ENCODE measurements at regions not wholly inside any gene's neighbourhood (a gene's known extent, or its start where the extent isn't known, plus 50 kb on each side); places are given as distances from the start of the nearest gene placed in this dataset.
A peak's percentile ranks its signal among the peaks of the same experiment; 100 is the strongest.

DNA sequence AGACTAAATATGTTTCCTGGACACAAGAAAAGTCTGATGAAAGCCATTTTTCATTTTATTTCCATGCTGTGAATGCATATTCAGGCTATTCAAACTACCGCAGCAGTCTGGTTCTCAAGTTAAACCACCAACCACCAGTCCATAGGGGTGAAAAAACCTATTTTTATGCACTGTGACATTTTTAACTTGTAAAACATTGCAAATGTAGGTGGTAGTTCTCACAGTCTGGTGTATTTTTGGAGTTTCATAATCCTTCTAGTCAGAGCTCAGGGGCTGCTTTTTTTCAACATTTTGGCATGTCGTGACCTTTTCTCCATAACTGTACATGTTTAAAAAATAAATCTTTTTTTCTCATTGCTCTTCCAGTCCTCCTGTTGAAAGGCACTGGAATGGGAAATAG is 907.6 kb upstream of the ADGRL2 start:
- no peak overlapping the region for H3K27ac Mint-ChIP-seq
- no peaks in the 10 kb centered on the region for H3K4me1 ChIP-seq (ENCODE audit: control insufficient read depth in 1 of 2, insufficient read depth in 2 of 2, low read length in 2 of 2)
- peaks cover 0 to 2% (median 0%) of the 10 kb centered on the region in 3 donors for H3K27me3 Mint-ChIP-seq (ENCODE audit: low read depth in 3 of 3)
- H3K79me2 ChIP-seq (ENCODE audit: insufficient read depth, low read length) = no peaks in the 10 kb centered on the region
- H4K20me1 ChIP-seq (ENCODE audit: insufficient read depth, low read length) = no peaks in the 10 kb centered on the region
- H3K36me3 Mint-ChIP-seq = no peaks in the 10 kb centered on the region
- H3K4me3 ChIP-seq (replicated peaks in 1 of 3; ENCODE audit: low read depth in 2 of 3, low read length in 3 of 3) = no peak overlapping the region
- H3K9ac ChIP-seq (ENCODE audit: insufficient read depth, low read length, poor library complexity, severe bottlenecking) = no peak overlapping the region
- no peak for DNase-seq
- H3K4me3 Mint-ChIP-seq = no peak overlapping the region
- H3K4me1 Mint-ChIP-seq = peaks cover 8% of the 10 kb centered on the region
- H2AFZ ChIP-seq (ENCODE audit: insufficient read depth, low read depth, low read length, poor library complexity, severe bottlenecking) = no peak overlapping the region
- H3K9me3 ChIP-seq (replicated peaks in 1 of 2; ENCODE audit: control insufficient read depth in 1 of 2, insufficient read depth in 1 of 2, low read length in 2 of 2) = no peaks in the 10 kb centered on the region
- H3K4me2 ChIP-seq (replicated peaks; ENCODE audit: extremely low read depth, low read length, poor library complexity, severe bottlenecking) = no peak overlapping the region
- H3K27ac ChIP-seq (ENCODE audit: low read depth in 1 of 2, low read length in 2 of 2) = no peak overlapping the region
- intact Hi-C loops (cut with micrococcal nuclease) = no loop called here
- no CpG with 5 or more reads among the region's 2 CpGs for WGBS (ENCODE audit: insufficient coverage)
- no peaks in the 10 kb centered on the region for H3K36me3 ChIP-seq (replicated peaks in 1 of 2; ENCODE audit: control insufficient read depth in 1 of 2, insufficient read depth in 2 of 2, low read length in 2 of 2)
- no peaks in the 10 kb centered on the region for H3K27me3 ChIP-seq (ENCODE audit: control insufficient read depth in 2 of 2, insufficient read depth in 2 of 2, low read length in 2 of 2)
- H3K9me3 Mint-ChIP-seq = peaks cover 0 to 2% (median 0%) of the 10 kb centered on the region in 7 donors
- TF ChIP-seq, protein P1, sequence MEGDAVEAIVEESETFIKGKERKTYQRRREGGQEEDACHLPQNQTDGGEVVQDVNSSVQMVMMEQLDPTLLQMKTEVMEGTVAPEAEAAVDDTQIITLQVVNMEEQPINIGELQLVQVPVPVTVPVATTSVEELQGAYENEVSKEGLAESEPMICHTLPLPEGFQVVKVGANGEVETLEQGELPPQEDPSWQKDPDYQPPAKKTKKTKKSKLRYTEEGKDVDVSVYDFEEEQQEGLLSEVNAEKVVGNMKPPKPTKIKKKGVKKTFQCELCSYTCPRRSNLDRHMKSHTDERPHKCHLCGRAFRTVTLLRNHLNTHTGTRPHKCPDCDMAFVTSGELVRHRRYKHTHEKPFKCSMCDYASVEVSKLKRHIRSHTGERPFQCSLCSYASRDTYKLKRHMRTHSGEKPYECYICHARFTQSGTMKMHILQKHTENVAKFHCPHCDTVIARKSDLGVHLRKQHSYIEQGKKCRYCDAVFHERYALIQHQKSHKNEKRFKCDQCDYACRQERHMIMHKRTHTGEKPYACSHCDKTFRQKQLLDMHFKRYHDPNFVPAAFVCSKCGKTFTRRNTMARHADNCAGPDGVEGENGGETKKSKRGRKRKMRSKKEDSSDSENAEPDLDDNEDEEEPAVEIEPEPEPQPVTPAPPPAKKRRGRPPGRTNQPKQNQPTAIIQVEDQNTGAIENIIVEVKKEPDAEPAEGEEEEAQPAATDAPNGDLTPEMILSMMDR (IDR thresholded peaks at IDR 0.05) = no peak

DNA sequence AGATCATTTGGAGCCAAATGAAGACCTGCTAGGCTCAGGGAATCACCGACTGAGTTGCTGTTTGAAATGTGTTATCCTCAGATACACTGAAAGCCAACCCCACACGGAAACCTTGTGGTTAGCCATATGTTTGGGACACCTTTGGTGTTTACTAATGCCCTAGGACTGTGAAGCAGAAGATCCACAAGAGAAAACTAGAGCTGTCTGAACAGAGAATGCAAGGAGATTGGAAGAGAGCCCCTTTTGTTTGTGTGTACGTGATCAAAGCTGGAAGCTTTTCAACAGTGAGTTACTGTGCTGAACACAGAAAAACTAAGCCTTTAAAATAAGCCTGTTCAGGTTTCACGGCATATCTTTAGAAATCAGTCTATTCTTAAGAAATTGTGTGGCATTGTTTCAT is 908.2 kb upstream of the ADGRL2 start:
- Mint-ChIP-seq H3K4me3 (peak overlapping the region in 1 of 2 donors; percentile 1), H3K27ac (no peak overlapping the region), H3K27me3 (ENCODE audit: low read depth in 3 of 3) (no peaks in the 10 kb centered on the region), H3K36me3 (no peaks in the 10 kb centered on the region), H3K4me1 (peaks cover 8% of the 10 kb centered on the region), H3K9me3 (peaks cover 0 to under 1% (median 0%) of the 10 kb centered on the region in 7 donors)
- intact Hi-C loops (cut with micrococcal nuclease) = no loop called here
- Histone ChIP-seq H3K79me2 (ENCODE audit: insufficient read depth, low read length) (no peaks in the 10 kb centered on the region), H3K4me1 (ENCODE audit: control insufficient read depth in 1 of 2, insufficient read depth in 2 of 2, low read length in 2 of 2) (no peaks in the 10 kb centered on the region), H3K36me3 (replicated peaks in 1 of 2; ENCODE audit: control insufficient read depth in 1 of 2, insufficient read depth in 2 of 2, low read length in 2 of 2) (no peaks in the 10 kb centered on the region), H4K20me1 (ENCODE audit: insufficient read depth, low read length) (no peaks in the 10 kb centered on the region), H2AFZ (ENCODE audit: insufficient read depth, low read depth, low read length, poor library complexity, severe bottlenecking) (no peak overlapping the region), H3K4me3 (replicated peaks in 1 of 3; ENCODE audit: low read depth in 2 of 3, low read length in 3 of 3) (no peak overlapping the region), H3K27me3 (ENCODE audit: control insufficient read depth in 2 of 2, insufficient read depth in 2 of 2, low read length in 2 of 2) (no peaks in the 10 kb centered on the region), H3K9me3 (replicated peaks in 1 of 2; ENCODE audit: control insufficient read depth in 1 of 2, insufficient read depth in 1 of 2, low read length in 2 of 2) (no peaks in the 10 kb centered on the region), H3K4me2 (replicated peaks; ENCODE audit: extremely low read depth, low read length, poor library complexity, severe bottlenecking) (no peak overlapping the region), H3K27ac (ENCODE audit: low read depth in 1 of 2, low read length in 2 of 2) (no peak overlapping the region), H3K9ac (ENCODE audit: insufficient read depth, low read length, poor library complexity, severe bottlenecking) (no peak overlapping the region)
- no CpG with 5 or more reads among the region's 4 CpGs for WGBS (ENCODE audit: insufficient coverage)
- TF ChIP-seq, protein P1 (IDR thresholded peaks at IDR 0.05) = no peak
- DNase-seq = no peak
